ENCODE measurements at regions not wholly inside any gene's neighbourhood (a gene's known extent, or its start where the extent isn't known, plus 50 kb on each side); places are given as distances from the start of the nearest gene placed in this dataset.

GRCh38 chr20:24718277-24718676 is 230.8 kb upstream of the CST7 start:
- no peak for DNase-seq

DNA sequence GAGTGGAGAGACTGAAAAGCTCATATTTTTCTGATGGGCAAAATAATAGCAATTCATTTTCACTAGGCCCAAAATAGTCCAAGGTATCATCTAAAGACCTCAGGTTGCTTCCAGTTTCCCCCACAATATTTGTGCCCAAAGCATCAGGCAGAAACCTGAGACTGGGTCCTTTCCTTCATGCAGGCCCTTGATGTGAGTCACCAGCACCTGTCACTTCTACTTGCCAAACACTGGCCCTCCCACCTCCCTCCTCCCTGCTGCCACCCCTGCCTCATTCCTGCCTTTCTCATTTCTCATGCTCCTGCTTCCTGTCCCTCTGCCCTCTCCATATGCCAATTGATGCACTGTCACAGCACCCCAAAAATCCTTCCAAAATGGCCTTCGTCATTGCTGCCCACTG is 230.4 kb upstream of the CST7 start:
- DNase-seq = no peak

GRCh38 chr20:24720957-24721356 is 228.1 kb upstream of the CST7 start:
- DNase-seq = no peak

DNA sequence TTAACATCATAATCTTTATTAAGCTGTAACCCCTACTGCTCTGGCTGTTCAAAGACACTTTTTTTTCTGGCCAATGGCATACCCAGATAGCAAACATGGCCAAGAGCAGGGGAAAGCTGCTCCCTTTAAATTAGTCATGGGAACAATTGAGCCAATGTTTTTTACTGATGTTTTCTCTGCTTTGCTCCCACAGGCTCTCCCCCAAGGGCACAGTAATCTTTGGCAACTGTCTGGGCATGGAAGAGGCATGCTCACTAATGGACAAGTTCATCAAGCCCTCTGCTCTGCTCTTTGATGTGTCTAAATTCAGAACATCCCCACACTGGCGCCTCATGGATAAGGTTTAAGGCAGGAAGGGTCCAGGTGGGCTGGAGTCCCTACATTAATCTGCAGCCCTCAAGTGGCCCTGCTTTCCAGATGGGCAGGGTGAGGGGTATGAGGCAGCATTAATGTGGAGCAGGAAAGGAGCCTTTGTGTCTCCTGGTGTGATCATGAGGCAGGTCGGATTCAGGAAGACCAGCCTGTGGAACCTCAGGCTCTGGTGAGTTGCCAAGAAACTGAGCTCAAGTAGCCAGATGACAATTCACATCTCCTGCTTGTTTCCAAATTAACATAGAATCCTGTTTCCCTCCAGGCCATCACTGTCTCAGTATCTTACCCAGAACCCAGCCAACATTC is 227.0 kb upstream of the CST7 start:
- no peak for DNase-seq

DNA sequence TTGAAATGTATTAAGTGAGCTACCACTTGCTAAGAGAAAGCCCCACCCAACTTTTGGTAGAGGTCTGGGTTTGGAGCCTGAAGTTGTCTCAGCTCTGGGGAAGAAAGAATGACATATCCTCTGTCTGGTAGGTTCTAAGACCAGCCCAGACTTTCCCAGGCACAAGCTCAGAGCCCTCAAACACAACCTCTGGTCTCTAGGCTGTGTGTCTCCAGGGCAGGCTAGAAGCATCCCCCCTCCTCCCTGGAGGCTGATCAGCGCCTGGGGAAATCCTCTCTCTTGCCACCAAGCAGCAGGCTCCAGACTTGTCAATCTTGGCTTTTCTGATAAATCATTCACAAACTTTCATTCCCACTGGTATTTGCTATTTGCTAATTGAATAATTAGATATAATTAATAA is 226.5 kb upstream of the CST7 start:
- no peak for DNase-seq

DNA sequence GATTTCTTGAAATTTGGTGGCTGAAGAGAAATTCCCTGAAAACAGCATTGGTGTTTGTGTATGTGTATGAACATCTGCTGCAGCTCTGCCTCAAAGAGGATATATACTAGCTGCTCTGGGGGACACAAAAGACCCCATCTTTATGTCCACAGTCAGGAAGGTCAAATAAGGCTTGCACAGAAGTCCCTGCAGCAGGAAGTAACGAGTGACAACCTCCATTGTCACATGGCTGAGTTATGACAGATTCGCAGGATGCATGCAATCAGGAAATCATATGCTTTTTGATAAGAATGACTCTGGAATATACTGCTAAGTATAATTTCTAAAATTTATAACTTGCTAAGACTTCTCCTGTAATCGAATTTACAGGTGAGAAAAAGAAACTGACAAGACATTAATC is 225.9 kb upstream of the CST7 start:
- DNase-seq = no peak

DNA sequence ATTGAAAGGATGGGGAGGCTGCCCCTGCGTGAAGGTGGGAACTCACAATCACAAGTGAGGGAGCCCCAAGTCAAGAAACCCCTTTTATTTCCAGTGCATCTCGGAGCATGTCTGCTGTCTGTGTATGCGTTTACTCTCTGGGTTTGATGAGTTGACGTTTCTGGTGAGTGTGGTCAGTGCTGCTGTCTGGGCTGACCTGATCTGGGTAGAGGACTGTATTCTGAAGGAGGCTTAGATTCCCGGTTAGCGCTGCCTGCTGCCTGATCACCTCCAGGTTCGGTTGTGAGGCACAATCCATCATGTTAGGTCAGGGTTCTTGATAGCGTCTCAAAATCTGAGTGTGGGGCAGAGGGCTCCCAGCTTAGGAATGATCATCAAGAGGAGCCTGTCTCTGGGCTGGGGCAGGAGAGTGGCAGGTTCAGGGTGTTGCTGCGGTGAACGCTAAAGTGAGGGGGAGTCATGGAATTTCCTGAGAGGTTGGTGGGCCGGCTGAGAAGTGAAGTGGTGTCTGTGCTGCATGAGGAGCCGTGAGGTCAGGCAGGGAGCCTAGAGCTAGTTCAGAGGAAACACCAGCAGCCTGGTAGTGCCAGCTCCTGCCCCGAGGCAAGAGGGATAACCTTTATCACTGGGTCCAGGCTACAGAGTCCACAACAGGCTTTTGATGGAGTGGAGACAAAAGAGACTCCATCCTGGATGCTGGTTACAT is 225.3 kb upstream of the CST7 start:
- no peak for DNase-seq

- DNase-seq = no peak
Measured at GRCh38 chr20:24724982-24725533, 224.0 kb upstream of the CST7 start.

GRCh38 chr20:24727795-24728194 is 221.3 kb upstream of the CST7 start:
- no peak for DNase-seq

DNA sequence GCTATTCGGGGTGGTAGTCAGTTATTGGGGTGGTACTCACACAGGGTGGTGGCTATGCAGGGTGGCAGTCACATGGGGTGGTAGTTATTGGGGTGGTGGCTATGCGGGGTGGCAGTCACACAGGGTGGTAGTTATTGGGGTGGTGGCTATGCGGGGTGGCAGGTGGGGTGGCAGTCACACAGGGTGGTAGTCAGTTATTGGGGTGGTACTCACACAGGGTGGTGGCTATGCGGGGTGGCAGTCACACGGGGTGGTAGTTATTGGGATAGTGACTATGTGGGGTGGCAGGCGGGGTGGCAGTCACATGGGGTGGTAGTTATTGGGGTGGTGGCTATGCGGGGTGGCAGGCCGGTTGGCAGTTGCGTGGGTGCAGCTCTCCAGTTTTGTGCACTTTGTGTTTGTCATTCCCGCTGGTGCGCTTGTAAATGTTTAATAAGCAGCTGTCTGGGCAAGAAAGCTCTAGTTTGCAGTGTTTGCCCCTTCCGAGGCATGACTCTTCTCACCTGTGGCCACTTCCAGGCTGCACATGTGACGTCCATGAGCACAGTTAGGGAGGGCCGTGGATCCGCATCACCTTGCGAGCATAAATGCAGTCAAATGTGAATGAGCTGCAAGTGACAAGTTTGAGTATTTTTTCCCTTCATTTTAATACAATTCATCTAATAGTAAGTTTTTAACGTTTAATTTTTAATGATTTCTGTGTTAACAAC is 219.0 kb upstream of the CST7 start:
- no peak for DNase-seq

GRCh38 chr20:24730750-24731149 is 218.3 kb upstream of the CST7 start:
- DNase-seq = no peak

GRCh38 chr20:24731312-24731711 is 217.8 kb upstream of the CST7 start:
- no peak for DNase-seq

DNA sequence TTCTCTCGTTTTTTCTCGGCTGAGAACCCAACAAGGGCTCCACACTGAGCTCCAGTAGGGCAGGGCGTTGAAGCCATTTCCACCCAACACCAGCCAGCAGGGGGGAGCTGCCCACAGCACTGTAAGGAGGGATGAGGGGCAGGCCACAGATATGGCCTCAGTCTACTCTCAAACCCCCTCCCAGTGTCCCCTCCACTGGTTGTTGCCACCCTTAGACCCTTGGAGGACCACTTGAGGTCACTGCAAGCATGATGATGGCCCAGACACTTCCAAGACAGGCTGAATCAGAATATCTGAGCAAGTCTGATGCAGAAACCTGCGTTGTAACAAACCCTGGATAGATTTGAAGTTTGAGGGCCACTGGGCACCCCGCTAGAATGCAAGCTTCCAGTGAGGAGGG is 217.0 kb upstream of the CST7 start:
- DNase-seq = no peak

DNA sequence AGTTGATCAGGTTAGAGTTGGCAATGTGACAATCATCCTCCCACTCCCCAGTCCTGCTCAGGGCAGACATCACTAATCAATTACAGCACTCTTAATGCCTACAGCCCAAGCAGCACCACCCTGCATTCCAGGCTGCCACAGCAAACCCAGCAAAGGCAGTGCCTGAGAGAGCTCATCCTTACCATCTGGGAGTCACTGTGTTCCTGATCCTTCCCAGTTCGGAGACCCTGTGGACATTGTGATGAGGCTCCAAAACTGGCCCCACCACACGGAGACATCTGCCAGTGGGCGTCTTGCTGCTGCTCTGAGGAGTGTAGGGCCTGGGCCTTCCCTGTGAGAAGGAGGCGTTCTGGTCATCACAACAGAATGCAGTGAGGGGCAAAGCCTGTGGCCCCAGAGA is 216.5 kb upstream of the CST7 start:
- DNase-seq = no peak

GRCh38 chr20:24733416-24733815 is 215.7 kb upstream of the CST7 start:
- DNase-seq = no peak

DNA sequence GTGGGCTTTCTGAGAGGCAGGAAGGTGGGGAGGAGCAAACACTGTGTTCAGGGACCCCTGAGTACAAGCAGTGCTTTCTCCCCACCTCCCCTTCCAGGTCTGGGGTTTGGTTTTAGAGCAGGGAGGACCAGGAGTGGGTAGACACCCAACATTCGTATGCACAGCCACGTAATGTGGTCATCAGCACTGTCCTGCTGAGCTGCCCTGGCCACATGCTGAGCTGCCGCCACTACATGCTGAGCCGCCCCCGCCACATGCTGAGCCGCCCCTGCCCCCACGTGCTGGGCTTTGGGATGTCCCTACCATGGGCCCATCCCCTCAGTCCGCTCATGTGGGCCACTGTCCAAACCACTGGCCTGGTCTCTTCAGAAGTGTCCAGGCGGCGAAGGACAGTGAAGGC is 214.9 kb upstream of the CST7 start:
- DNase-seq = no peak

- no peak for DNase-seq
Measured at GRCh38 chr20:24735263-24735662, 213.8 kb upstream of the CST7 start.

- DNase-seq = no peak
Measured at GRCh38 chr20:24736131-24736843, 212.8 kb upstream of the CST7 start.

DNA sequence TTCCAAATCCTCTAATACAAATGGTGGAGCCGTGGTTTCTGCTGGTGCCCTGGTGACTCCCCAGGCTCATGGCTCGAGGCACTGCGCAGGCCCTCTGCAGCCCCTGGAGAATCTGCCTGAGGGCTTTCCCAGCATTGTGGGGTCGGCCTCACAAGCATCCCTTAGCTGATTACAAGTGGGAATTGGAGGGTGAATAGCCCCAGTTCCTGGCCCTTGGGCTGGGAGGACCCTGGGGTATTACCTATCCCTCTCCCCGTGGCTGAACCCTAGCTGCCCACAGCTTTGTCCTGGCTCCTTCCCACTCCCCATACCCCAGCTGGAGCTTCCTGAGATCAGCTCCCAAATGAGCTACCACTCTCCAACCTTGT is 212.2 kb upstream of the CST7 start:
- no peak for DNase-seq

DNA sequence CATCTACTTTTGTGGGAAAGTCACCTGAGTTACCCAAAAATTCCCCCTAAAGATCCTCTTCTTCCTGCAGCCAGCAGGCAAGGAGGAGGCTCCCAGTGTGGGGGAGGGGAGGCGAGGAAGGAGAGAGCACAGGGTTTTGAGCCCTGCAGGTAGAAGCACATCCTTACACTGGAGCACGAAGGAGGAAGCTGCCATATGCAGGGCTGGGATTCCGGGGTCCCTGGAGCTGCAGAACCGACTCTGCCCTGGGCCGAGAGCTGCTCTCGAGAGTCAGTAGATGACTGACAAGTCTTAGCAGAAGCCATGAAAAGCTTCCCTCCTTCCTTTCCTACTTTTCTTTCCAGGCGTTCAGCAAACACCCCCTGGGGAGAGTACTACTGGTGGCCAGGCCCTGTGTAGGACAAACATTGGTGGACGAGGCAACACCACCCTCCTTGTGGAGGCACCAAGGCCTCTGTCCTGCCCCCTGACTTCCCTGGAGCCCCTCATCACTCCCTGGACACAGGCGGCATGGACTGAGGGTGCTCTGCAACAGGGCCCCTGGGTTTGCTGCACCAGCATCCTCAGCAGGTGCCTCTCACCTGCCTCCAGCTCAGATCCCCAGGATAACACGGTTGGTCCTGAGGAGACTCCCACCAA is 211.7 kb upstream of the CST7 start:
- no peak for DNase-seq

GRCh38 chr20:24738058-24738775 is 210.9 kb upstream of the CST7 start:
- no peak for DNase-seq

- no peak for DNase-seq
Measured at GRCh38 chr20:24738981-24739633, 210.0 kb upstream of the CST7 start.

Measured in fibroblast of upper back skin (primary cell).